Occipital lobe (tissue), 1 donor: ENCODE measurements at regions not wholly inside any gene's neighbourhood (a gene's known extent, or its start where the extent isn't known, plus 50 kb on each side); places are given as distances from the start of the nearest gene placed in this dataset.
A peak's percentile ranks its signal among the peaks of the same experiment; 100 is the strongest.

Experiments
- DNase-seq: peaks from one replicate; lab custom pipeline; 2025; lab: John Stamatoyannopoulos, UW

- DNase-seq: no peak
Measured at GRCh38 chr4:153137677-153138630, 66.3 kb upstream of the TRIM2 start.

GRCh38 chr4:153138736-153139135, 65.5 kb upstream of the TRIM2 start:
- peak; percentile 11 for DNase-seq

GRCh38 chr4:153140294-153140693, 63.9 kb upstream of the TRIM2 start:
- DNase-seq: no peak

GRCh38 chr4:153141238-153141637, 63.0 kb upstream of the TRIM2 start:
- no peak for DNase-seq

GRCh38 chr4:153142700-153143438, 61.4 kb upstream of the TRIM2 start:
- peak; percentile 56 for DNase-seq

GRCh38 chr4:153143527-153144348, 60.5 kb upstream of the TRIM2 start:
- DNase-seq: no peak

GRCh38 chr4:153146031-153146430, 58.2 kb upstream of the TRIM2 start:
- no peak for DNase-seq

- no peak for DNase-seq
Measured at GRCh38 chr4:153146961-153147360, 57.3 kb upstream of the TRIM2 start.

GRCh38 chr4:153148791-153149190, 55.5 kb upstream of the TRIM2 start:
- DNase-seq: no peak

GRCh38 chr4:153151535-153152455, 52.4 kb upstream of the TRIM2 start:
- peak; percentile 69 for DNase-seq

- peak; percentile 64 for DNase-seq
Measured at GRCh38 chr4:153152501-153153338, 51.5 kb upstream of the TRIM2 start.

- peak; percentile 66 for DNase-seq
Measured at GRCh38 chr4:153153339-153153871, 50.8 kb upstream of the TRIM2 start.

GRCh38 chr4:153154007-153154975, 50.0 kb upstream of the TRIM2 start:
- no peak for DNase-seq
